Activated T-helper 9 cell treated with anti-CD3 and anti-CD28 coated beads, Interleukin-2, amount 50 U/mL, for 16 hours (primary cell): ENCODE measurements at regions not wholly inside any gene's neighbourhood (a gene's known extent, or its start where the extent isn't known, plus 50 kb on each side); places are given as distances from the start of the nearest gene placed in this dataset.

ENCODE experiments used
- DNase-seq: peaks from one replicate; pipeline ENCODE4 v3.0.0-alpha.2; 2020; ENCODE audit warnings: low read depth

DNA sequence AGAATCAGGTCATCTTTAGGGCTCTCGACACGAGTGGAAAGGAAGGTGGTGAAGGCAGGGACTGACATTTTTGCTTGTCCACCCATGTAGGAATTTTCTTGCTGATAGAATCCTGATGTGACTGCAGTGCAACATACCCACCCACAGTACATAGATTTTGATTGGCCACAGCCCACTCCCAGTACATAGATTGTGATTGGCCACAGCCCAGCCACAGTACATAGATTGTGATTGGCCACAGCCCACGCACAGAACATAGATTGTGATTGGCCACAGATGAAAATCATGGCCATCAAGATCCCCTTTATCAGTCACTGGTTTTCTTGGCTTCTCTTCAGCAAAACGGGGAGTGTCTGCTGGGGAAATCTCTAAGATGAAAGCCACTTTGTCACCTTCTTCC lies 1041.5 kb downstream of the AACS start:
- no peak for DNase-seq

DNA sequence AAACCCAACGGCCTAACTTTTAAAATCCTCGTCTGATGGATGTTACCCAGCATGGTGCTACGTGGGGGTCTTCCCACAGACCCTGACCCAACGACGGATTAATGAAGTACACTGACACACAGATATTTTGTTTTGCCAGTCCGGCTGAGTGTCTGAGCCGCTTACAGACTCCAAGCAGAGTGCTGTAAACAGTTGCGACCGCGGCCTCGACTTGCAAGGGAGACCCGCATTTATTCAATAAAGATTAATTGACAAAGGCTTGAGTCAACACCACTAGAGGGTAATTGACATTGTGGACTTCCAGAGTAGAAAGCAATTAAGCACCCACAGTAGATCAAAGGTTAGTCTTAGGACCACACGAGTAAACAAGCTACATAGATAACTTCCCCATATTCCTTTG lies 1042.4 kb downstream of the AACS start:
- no peak for DNase-seq

- no peak for DNase-seq
Measured at GRCh38 chr12:126108247-126108646, 1043.0 kb downstream of the AACS start.

GRCh38 chr12:126112141-126112540 lies 1046.9 kb downstream of the AACS start:
- DNase-seq = no peak

- no peak for DNase-seq
Measured at GRCh38 chr12:126112849-126113248, 1047.6 kb downstream of the AACS start.

- no peak for DNase-seq
Measured at GRCh38 chr12:126114441-126114840, 1049.2 kb downstream of the AACS start.

GRCh38 chr12:126117502-126117901 lies 1052.3 kb downstream of the AACS start:
- no peak for DNase-seq

- no peak for DNase-seq
Measured at GRCh38 chr12:126139355-126139754, 1074.1 kb downstream of the AACS start.

DNA sequence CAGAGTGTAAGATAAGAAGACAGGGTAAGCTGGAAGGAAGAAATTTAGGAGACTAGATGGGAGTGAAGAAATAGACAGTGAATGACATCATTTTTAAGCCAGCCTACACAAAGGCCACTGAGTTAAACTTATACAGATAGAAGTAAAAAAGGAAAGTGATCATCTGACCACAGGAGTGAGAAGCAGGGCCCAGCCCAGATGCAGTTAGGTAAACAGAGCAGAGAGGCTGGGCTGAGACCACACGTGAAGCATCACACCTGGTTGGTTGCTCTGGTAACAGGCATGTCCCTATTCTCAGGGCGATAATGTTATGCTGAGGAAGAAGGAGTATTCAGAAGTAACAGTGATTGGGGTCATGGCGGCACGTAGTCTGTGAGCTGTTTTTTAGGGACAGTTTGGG lies 1079.4 kb downstream of the AACS start:
- no peak for DNase-seq

- no peak for DNase-seq
Measured at GRCh38 chr12:126147321-126147720, 1082.1 kb downstream of the AACS start.

- DNase-seq = no peak
Measured at GRCh38 chr12:126156806-126157574, 1091.8 kb downstream of the AACS start.

GRCh38 chr12:126157575-126157966 lies 1092.3 kb downstream of the AACS start:
- DNase-seq = no peak

GRCh38 chr12:126159139-126159538 lies 1093.9 kb downstream of the AACS start:
- no peak for DNase-seq

GRCh38 chr12:126160912-126161311 lies 1095.7 kb downstream of the AACS start:
- no peak for DNase-seq

DNA sequence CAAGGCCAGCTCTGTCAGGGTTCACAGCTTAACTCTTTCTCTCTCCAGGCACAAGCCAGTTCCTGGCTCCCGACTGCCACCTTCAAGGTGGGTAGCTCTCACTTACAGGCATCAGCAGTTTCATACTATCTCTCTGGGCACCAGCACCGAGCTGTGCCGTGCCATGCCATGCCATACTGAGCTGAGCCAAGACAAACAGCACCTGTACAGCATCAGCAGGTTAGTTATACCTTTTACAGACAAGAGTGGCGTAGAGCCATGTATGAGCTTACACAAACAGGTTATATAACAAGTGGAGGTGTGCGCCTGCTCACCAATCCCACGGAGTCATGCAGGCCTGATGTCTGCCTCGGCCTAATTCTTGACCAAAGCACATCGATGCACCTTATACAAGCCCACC lies 1098.7 kb downstream of the AACS start:
- DNase-seq = no peak

DNA sequence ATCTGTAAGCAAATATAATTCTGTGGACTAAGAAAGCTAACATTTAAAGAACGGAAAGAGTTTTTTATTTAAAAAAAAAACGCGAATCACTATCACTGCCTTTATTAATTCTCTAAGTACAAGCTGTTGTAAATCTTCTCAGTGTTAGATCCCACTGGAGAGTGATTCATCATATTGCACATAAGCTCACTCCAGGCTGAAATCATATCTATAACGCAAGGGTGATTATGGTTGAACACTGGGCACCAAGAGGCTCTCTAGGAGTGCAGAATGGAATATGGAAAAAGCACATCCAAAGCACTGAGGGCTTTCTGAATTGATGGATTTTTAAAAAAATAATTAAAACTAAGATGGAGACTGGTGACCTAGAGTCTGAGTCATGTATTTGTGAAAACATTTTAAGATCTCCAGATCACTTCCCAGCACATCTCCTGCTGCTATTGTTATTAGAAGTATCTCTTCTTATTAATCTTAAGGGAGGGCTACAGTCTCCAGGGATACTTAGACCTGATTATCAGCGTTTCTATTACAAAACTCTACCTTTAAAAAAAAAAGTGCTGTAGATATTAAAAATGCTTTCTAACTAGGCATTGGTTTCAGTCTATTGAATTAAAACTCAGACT lies 1106.8 kb downstream of the AACS start:
- DNase-seq = no peak

- no peak for DNase-seq
Measured at GRCh38 chr12:126182619-126183236, 1117.5 kb downstream of the AACS start.

DNA sequence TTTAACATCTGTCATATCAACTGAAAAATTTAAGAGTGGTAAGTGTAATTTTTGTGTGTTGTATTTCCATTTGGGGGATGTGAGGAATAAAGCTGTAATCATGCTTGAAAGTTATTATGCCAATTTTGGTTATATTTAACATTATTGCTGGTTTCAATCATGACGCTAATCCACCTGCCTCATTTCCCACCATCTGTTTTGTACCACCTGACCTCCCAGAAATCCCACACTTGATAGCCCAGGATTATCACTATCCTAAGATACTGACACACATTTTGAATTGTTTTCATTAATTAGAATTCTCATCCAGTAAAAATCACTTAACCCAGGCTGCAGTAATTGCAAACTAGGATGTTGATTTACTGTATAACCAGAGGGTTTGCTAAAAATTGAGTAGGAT lies 1119.8 kb downstream of the AACS start:
- DNase-seq = no peak

DNA sequence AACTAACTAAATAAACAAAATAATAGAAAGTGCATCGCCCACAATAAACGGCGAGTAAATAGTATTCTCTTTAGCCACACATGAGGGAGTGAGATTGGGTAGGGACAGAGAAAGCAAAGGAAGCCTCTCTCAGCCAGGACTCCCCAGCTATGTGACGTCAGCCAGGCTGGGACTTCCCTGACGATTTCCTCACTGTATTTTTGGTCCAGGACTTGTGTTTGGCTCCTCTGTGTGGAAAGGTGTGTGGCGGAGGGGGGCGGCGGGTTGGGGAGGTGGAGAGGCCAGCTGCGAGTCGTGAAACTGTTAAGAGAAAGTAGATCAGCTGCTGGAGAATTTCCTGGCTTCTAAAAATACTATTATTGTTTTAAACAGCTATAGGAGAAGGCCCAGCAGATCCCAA lies 1124.6 kb downstream of the AACS start:
- DNase-seq = no peak

GRCh38 chr12:126191031-126191891 lies 1126.0 kb downstream of the AACS start:
- DNase-seq = no peak

DNA sequence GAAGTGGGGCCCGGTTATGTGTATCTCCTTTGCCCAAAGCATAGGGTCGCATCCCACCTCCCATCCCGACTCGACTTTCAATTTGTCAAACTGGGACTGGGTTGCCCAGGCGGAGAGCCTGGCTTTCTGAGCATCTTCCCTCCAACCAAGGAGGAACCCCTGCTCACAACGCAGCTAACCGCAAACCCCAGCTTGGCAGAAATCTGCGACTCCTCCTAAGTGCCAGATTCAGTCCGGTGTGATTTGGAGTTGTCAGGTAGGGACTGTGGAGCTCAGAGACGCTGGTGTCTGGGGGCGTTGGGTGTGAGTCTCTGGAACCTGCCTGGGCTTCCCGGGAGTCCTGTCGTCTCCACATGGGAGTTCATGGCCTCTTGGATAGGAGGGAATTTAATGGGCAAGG lies 1126.7 kb downstream of the AACS start:
- DNase-seq = no peak

DNA sequence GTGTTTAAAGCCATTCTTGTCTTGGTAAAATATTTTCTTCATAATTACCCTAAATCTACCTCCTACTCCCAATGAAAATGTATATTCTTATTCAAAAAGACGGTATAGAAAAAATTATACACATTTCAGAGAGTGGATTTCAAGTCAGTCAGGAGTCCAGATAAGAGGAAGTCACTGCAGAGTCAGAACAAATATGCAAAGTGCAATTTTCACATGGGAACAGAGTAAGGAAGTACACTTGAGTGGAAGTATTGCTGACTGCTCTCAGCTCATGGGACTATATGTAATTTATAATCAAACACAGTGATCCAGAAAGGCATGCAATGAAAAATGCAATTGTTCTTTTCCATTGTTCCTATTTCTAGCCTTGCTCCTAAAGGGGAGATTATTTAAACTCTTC lies 1128.0 kb downstream of the AACS start:
- DNase-seq = no peak

GRCh38 chr12:126196263-126196662 lies 1131.0 kb downstream of the AACS start:
- no peak for DNase-seq
